H1 (cell line): ENCODE measurements at regions not wholly inside any gene's neighbourhood (a gene's known extent, or its start where the extent isn't known, plus 50 kb on each side); places are given as distances from the start of the nearest gene placed in this dataset.
"Not testable (repeated sequence)": the region's sequence is repeated elsewhere in the genome, so short reads cannot be mapped to it uniquely, and the experiment has no call there.

Experiments used
- CTCF ChIA-PET: fragments of 300-600 bp; sonication (Branson Sonifier 250); formaldehyde crosslinking; loops from one replicate; lab custom pipeline; 2021; ENCODE audit not compliant: partially characterized antibody; lab: Charles Lee
- POLR2A ChIA-PET: fragments of 300-600 bp; sonication (Branson Sonifier 250); formaldehyde crosslinking; loops from one replicate; lab custom pipeline; 2021; ENCODE audit warnings: inconsistent platforms; ENCODE audit not compliant: partially characterized antibody; lab: Charles Lee
- DNase-seq, 2 experiments: peaks; one replicate each; pipeline versions ENCODE4 v3.0.0 to v3.0.0-alpha.2; 2010 to 2022; ENCODE audit warnings: low spot score in 2 of 2, low read depth in 1 of 2, mixed read lengths in 1 of 2
- FAIRE-seq: peaks from 2 replicates; lab custom pipeline; 2011; peaks lifted over from hg19 to GRCh38; lab: Jason Lieb, UNC
- H2AFZ ChIP-seq: 2 replicates; pipeline ENCODE4 v1.8.1; 2012; ENCODE audit warnings: low read length, inconsistent platforms
- H2AK5ac ChIP-seq: 2 replicates; pipeline ENCODE4 v1.6.1; 2013; ENCODE audit warnings: low read depth, low read length
- H2BK120ac ChIP-seq: replicated peaks from 2 replicates; pipeline ENCODE3; 2013; ENCODE audit warnings: low read depth, low read length, inconsistent platforms
- H2BK12ac ChIP-seq: 2 replicates; pipeline ENCODE4 v1.6.1; 2013; ENCODE audit warnings: low read depth, low read length
- H2BK15ac ChIP-seq: 2 replicates; pipeline ENCODE4 v1.6.1; 2013; ENCODE audit warnings: low read length
- H2BK20ac ChIP-seq: 2 replicates; pipeline ENCODE4 v1.6.1; 2013; ENCODE audit warnings: low read length
- H2BK5ac ChIP-seq: 2 replicates; pipeline ENCODE4 v1.6.1; 2013; ENCODE audit warnings: low read depth, low read length
- H3K14ac ChIP-seq: 2 replicates; pipeline ENCODE4 v1.6.1; 2013; ENCODE audit warnings: inconsistent platforms; ENCODE audit not compliant: insufficient read length
- H3K18ac ChIP-seq: 2 replicates; pipeline ENCODE4 v1.6.1; 2013; ENCODE audit warnings: low read length; ENCODE audit errors: extremely low read depth
- H3K23ac ChIP-seq: 2 replicates; pipeline ENCODE4 v1.6.1; 2013; ENCODE audit warnings: inconsistent platforms; ENCODE audit not compliant: insufficient read length
- H3K23me2 ChIP-seq: 2 replicates; pipeline ENCODE4 v1.6.1; 2013; ENCODE audit warnings: low read depth, low read length
- H3K27ac ChIP-seq: 2 replicates; pipeline ENCODE4 v1.6.1; 2011; ENCODE audit warnings: low read depth, low read length, inconsistent platforms
- H3K27me3 ChIP-seq, 4 experiments: replicated peaks in 1 of 4; 1 replicate in 1 of 4; 2 replicates in 3 of 4; pipeline versions ENCODE4 v1.6.1 to v1.8.1; 2011 to 2013; ENCODE audit warnings: low read length in 3 of 4, mild to moderate bottlenecking in 3 of 4, inconsistent platforms in 2 of 4, mixed read lengths in 2 of 4, moderate library complexity in 1 of 4; ENCODE audit not compliant: control insufficient read depth in 3 of 4, insufficient read depth in 3 of 4; ENCODE audit errors: extremely low read depth in 1 of 4
- H3K36me3 ChIP-seq, 4 experiments: 2 replicates each; pipeline versions ENCODE4 v1.6.1 to v1.8.1; 2011 to 2013; ENCODE audit warnings: mild to moderate bottlenecking in 4 of 4, low read length in 3 of 4, moderate library complexity in 2 of 4, control low read depth in 1 of 4, inconsistent platforms in 1 of 4; ENCODE audit not compliant: insufficient read depth in 4 of 4, control insufficient read depth in 2 of 4
- H3K4ac ChIP-seq: replicated peaks from 2 replicates; pipeline ENCODE3; 2013; ENCODE audit warnings: low read length, low read depth, mixed read lengths, inconsistent platforms; ENCODE audit not compliant: insufficient read length
- H3K4me1 ChIP-seq, 4 experiments: replicated peaks in 1 of 4; 1 replicate in 1 of 4; 2 replicates in 3 of 4; pipeline versions ENCODE4 v1.6.1 to v1.8.1; 2011 to 2013; ENCODE audit warnings: low read length in 3 of 4, inconsistent platforms in 2 of 4, mixed read lengths in 1 of 4; ENCODE audit not compliant: insufficient read depth in 4 of 4, control insufficient read depth in 3 of 4
- H3K4me2 ChIP-seq, 2 experiments: 2 replicates each; pipeline versions ENCODE4 v1.6.1 to v1.8.1; 2011 to 2013; ENCODE audit warnings: low read depth in 2 of 2, low read length in 2 of 2, control low read depth in 1 of 2, inconsistent platforms in 1 of 2, mild to moderate bottlenecking in 1 of 2; ENCODE audit not compliant: insufficient read depth in 1 of 2
- H3K4me3 ChIP-seq, 4 experiments: fragments of 200-600, 300-600 bp in 1 of 4; sonication (generic), shearing (Covaris generic), sonication (Bioruptor Twin) in 1 of 4; 2 replicates each; pipeline versions ENCODE4 v1.5.1 to v1.8.1; 2011 to 2016; ENCODE audit warnings: low read length in 4 of 4, low read depth in 3 of 4, control low read depth in 2 of 4, inconsistent platforms in 2 of 4, mild to moderate bottlenecking in 2 of 4, mixed read lengths in 1 of 4, moderate library complexity in 1 of 4; ENCODE audit not compliant: insufficient read depth in 2 of 4; ENCODE audit errors: extremely low read depth in 1 of 4
- H3K56ac ChIP-seq: replicated peaks from 2 replicates; pipeline ENCODE3; 2013; ENCODE audit warnings: low read depth, mild to moderate bottlenecking, mixed read lengths, low read length, inconsistent platforms; ENCODE audit not compliant: insufficient read length
- H3K79me1 ChIP-seq: 2 replicates; pipeline ENCODE4 v1.6.1; 2013; ENCODE audit warnings: low read depth, low read length, control low read depth
- H3K79me2 ChIP-seq, 2 experiments: 2 replicates each; pipeline versions ENCODE4 v1.6.1 to v1.8.1; 2012 to 2013; ENCODE audit warnings: low read length in 2 of 2, mild to moderate bottlenecking in 2 of 2, inconsistent platforms in 1 of 2; ENCODE audit not compliant: insufficient read depth in 2 of 2, control insufficient read depth in 1 of 2
- H3K9ac ChIP-seq, 4 experiments: replicated peaks in 1 of 4; 1 replicate in 1 of 4; 2 replicates in 3 of 4; pipeline versions ENCODE4 v1.6.1 to v1.8.1; 2011 to 2013; ENCODE audit warnings: low read depth in 3 of 4, low read length in 3 of 4, control low read depth in 2 of 4, mild to moderate bottlenecking in 2 of 4, moderate library complexity in 2 of 4, inconsistent platforms in 1 of 4; ENCODE audit errors: extremely low read depth in 1 of 4
- H3K9me3 ChIP-seq, 2 experiments: 2 replicates each; pipeline versions ENCODE4 v1.6.1 to v1.8.1; 2012 to 2013; ENCODE audit warnings: mild to moderate bottlenecking in 2 of 2, moderate library complexity in 2 of 2, control low read depth in 1 of 2, inconsistent platforms in 1 of 2, low read depth in 1 of 2, low read length in 1 of 2, mixed read lengths in 1 of 2; ENCODE audit not compliant: insufficient read depth in 2 of 2
- H4K20me1 ChIP-seq, 2 experiments: replicated peaks in 1 of 2; 2 replicates each; pipeline versions ENCODE3 to v1.8.1; 2011 to 2013; ENCODE audit warnings: inconsistent platforms in 2 of 2, low read length in 2 of 2, mild to moderate bottlenecking in 1 of 2; ENCODE audit not compliant: insufficient read depth in 2 of 2, control insufficient read depth in 1 of 2
- H4K5ac ChIP-seq: 2 replicates; pipeline ENCODE4 v1.6.1; 2013; ENCODE audit warnings: low read length, low read depth, mixed read lengths, inconsistent platforms; ENCODE audit not compliant: insufficient read length
- H4K8ac ChIP-seq: 2 replicates; pipeline ENCODE4 v1.8.0; 2013; ENCODE audit warnings: mild to moderate bottlenecking, moderate library complexity, low read length, inconsistent platforms; ENCODE audit not compliant: insufficient read depth; ENCODE audit errors: extremely low read depth
- H4K91ac ChIP-seq: replicated peaks from 2 replicates; pipeline ENCODE3; 2013; ENCODE audit warnings: low read length, mixed read lengths, inconsistent platforms; ENCODE audit not compliant: insufficient read length
- WGBS, 2 experiments: shearing (Covaris generic) in 1 of 2; methylation state at CpG; one replicate each; pipeline versions ENCODE4 v1.1.6 to v1.1.7; 2013 to 2015; ENCODE audit warnings: low lambda C conversion rate in 2 of 2, mixed read lengths in 2 of 2, inconsistent platforms in 1 of 2, low coverage in 1 of 2, missing lambda C conversion rate in 1 of 2; ENCODE audit not compliant: insufficient replicate concordance in 2 of 2, insufficient coverage in 1 of 2, insufficient read length in 1 of 2; ENCODE audit errors: extremely low coverage in 1 of 2, missing lambda C conversion rate in 1 of 2; 5-methylcytosine and 5-hydroxymethylcytosine counted together

GRCh38 chr1:37368665-37369315, 105.6 kb upstream of the ZC3H12A start:
- H2AFZ ChIP-seq, H3K23me2 ChIP-seq, POLR2A ChIA-PET, H4K8ac ChIP-seq, H2BK120ac ChIP-seq, H4K5ac ChIP-seq, H2BK20ac ChIP-seq, H3K9ac ChIP-seq, H3K56ac ChIP-seq, H3K27me3 ChIP-seq, H4K91ac ChIP-seq, H3K9me3 ChIP-seq, H3K4me1 ChIP-seq, H3K79me1 ChIP-seq, DNase-seq, H3K36me3 ChIP-seq, H3K14ac ChIP-seq, H3K4ac ChIP-seq, H2BK15ac ChIP-seq, H3K4me2 ChIP-seq, H3K27ac ChIP-seq, H2AK5ac ChIP-seq, H3K23ac ChIP-seq, H3K4me3 ChIP-seq, FAIRE-seq, H2BK5ac ChIP-seq, H3K79me2 ChIP-seq, H3K18ac ChIP-seq, H2BK12ac ChIP-seq, H4K20me1 ChIP-seq: not testable (repeated sequence)
- WGBS, 2 experiments: 81% methylated on average over 3 of the region's 3 CpGs; no CpG with 5 or more reads in 1 of the 2 experiments
- CTCF ChIA-PET: interaction anchor here (1.0 kb wide), 1 partner anchor 30 kb away, joined by 3 read pairs; no protein-coding TSS in a partner anchor
